Astrocyte (in vitro differentiated cells and primary cell): ENCODE measurements at regions not wholly inside any gene's neighbourhood (a gene's known extent, or its start where the extent isn't known, plus 50 kb on each side); places are given as distances from the start of the nearest gene placed in this dataset.

ENCODE experiments used
- DNase-seq: peaks from one replicate; pipeline ENCODE4 v3.0.0-alpha.2; 2010; ENCODE audit warnings: low read depth
- FAIRE-seq: peaks from 2 replicates; lab custom pipeline; 2011; peaks lifted over from hg19 to GRCh38; lab: Jason Lieb, UNC
- H2AFZ ChIP-seq: 2 replicates; pipeline ENCODE4 v1.6.0; 2012; ENCODE audit warnings: low read depth, low read length, inconsistent platforms
- H3K27ac ChIP-seq: 2 replicates; pipeline ENCODE4 v1.5.1; 2011; ENCODE audit warnings: low read depth, low read length, inconsistent platforms
- H3K27me3 ChIP-seq: 2 replicates; pipeline ENCODE4 v1.6.0; 2011; ENCODE audit warnings: low read length, inconsistent platforms; ENCODE audit not compliant: insufficient read depth
- H3K36me3 ChIP-seq: 2 replicates; pipeline ENCODE4 v1.5.1; 2011; ENCODE audit warnings: low read length, inconsistent platforms; ENCODE audit not compliant: insufficient read depth
- H3K4me1 ChIP-seq: 2 replicates; pipeline ENCODE4 v1.5.1; 2011; ENCODE audit warnings: low read length, inconsistent platforms; ENCODE audit not compliant: insufficient read depth
- H3K4me2 ChIP-seq: 2 replicates; pipeline ENCODE4 v1.6.0; 2012; ENCODE audit warnings: low read length, inconsistent platforms
- H3K4me3 ChIP-seq: 2 replicates; pipeline ENCODE4 v1.5.1; 2011; ENCODE audit warnings: low read depth, mild to moderate bottlenecking, low read length, inconsistent platforms; ENCODE audit not compliant: insufficient read depth
- H3K79me2 ChIP-seq: 2 replicates; pipeline ENCODE4 v1.6.0; 2012; ENCODE audit warnings: mild to moderate bottlenecking, low read length, inconsistent platforms; ENCODE audit not compliant: insufficient read depth
- H3K9ac ChIP-seq: 2 replicates; pipeline ENCODE4 v1.6.0; 2012; ENCODE audit warnings: mild to moderate bottlenecking, low read length, inconsistent platforms
- H3K9me3 ChIP-seq: 2 replicates; pipeline ENCODE4 v1.5.1; 2012; ENCODE audit warnings: low read depth, mild to moderate bottlenecking, low read length, inconsistent platforms; ENCODE audit not compliant: insufficient read depth
- H4K20me1 ChIP-seq: 2 replicates; pipeline ENCODE4 v1.6.0; 2012; ENCODE audit warnings: low read length, inconsistent platforms; ENCODE audit not compliant: insufficient read depth
- H3K27ac Mint-ChIP-seq: one replicate; pipeline ENCODE4 v1.8.0; 2021; ENCODE audit warnings: mild to moderate bottlenecking, mixed read lengths; ENCODE audit not compliant: unreplicated experiment
- H3K27me3 Mint-ChIP-seq: one replicate; pipeline ENCODE4 v1.8.0; 2021; ENCODE audit warnings: low read depth, mixed read lengths; ENCODE audit not compliant: unreplicated experiment
- H3K36me3 Mint-ChIP-seq: one replicate; pipeline ENCODE4 v1.8.0; 2021; ENCODE audit warnings: low read depth, mixed read lengths; ENCODE audit not compliant: unreplicated experiment
- H3K4me1 Mint-ChIP-seq: one replicate; pipeline ENCODE4 v1.8.0; 2021; ENCODE audit warnings: low read depth, mixed read lengths; ENCODE audit not compliant: unreplicated experiment
- H3K4me3 Mint-ChIP-seq: one replicate; pipeline ENCODE4 v1.8.0; 2021; ENCODE audit warnings: mild to moderate bottlenecking, moderate library complexity, mixed read lengths; ENCODE audit not compliant: unreplicated experiment
- H3K9me3 Mint-ChIP-seq: one replicate; pipeline ENCODE4 v1.8.0; 2021; ENCODE audit warnings: mild to moderate bottlenecking, mixed read lengths; ENCODE audit not compliant: unreplicated experiment
- CTCF ChIP-seq: IDR thresholded peaks from 2 replicates; pipeline ENCODE4 v1.5.1; 2011; ENCODE audit warnings: low read depth, mild to moderate bottlenecking, inconsistent platforms, low read length, moderate library complexity; ENCODE audit not compliant: insufficient read depth
- EZH2 ChIP-seq: IDR thresholded peaks from 2 replicates; pipeline ENCODE4 v1.6.1; 2012; ENCODE audit warnings: mild to moderate bottlenecking, low read length, inconsistent platforms; ENCODE audit not compliant: insufficient read depth

- Mint-ChIP-seq H3K27me3 (peaks cover 2% of the 10 kb centered on the region), H3K9me3 (peaks cover 13% of the 10 kb centered on the region), H3K36me3 (peaks cover 3% of the 10 kb centered on the region), H3K27ac (no peak overlapping the region), H3K4me1 (no peaks in the 10 kb centered on the region), H3K4me3 (no peak overlapping the region)
- Histone ChIP-seq H3K9ac (no peak overlapping the region), H4K20me1 (no peaks in the 10 kb centered on the region), H3K9me3 (no peaks in the 10 kb centered on the region), H3K27me3 (no peaks in the 10 kb centered on the region), H3K4me1 (peaks cover 7% of the 10 kb centered on the region), H3K79me2 (no peaks in the 10 kb centered on the region), H3K36me3 (no peaks in the 10 kb centered on the region), H2AFZ (peak overlapping the region; percentile 10), H3K4me3 (no peak overlapping the region), H3K27ac (no peak overlapping the region), H3K4me2 (no peak overlapping the region)
- DNase-seq (no peak), FAIRE-seq (no peak)
- TF ChIP-seq CTCF: no peak
- no peak for TF ChIP-seq EZH2
These were observed 137.0 kb upstream of the NCKAP5 start for GRCh38 chr2:133705287-133705686.

DNA sequence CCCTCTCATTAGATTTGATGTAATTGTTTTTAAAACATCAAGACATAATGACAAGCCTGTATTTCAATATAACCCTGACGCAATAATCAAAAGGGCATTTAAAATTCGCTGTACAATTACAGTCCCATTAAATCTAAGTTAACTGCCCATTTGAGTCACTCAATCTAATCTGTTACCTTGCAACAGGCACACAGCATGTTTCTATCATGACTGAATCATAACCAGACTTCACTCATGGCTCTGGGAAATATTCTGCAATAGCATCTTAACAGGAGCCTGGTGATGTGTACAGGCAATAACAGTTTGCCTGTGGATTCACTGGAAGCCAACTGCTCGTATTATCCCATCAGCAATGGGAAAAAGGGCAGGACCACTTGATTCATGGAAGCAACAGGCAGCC is 142.3 kb upstream of the NCKAP5 start:
- Mint-ChIP-seq H3K36me3 (peaks cover 3% of the 10 kb centered on the region), H3K4me3 (no peak overlapping the region), H3K27ac (no peak overlapping the region), H3K27me3 (peaks cover 2% of the 10 kb centered on the region), H3K4me1 (peaks cover 18% of the 10 kb centered on the region), H3K9me3 (peaks cover 5% of the 10 kb centered on the region)
- no peaks in the 10 kb centered on the region for H3K36me3 ChIP-seq
- TF ChIP-seq EZH2 (no peak), CTCF (no peak)
- no peak overlapping the region for H3K27ac ChIP-seq
- peaks cover under 1% of the 10 kb centered on the region for H3K4me1 ChIP-seq
- H3K9ac ChIP-seq: no peak overlapping the region
- H3K27me3 ChIP-seq: no peaks in the 10 kb centered on the region
- no peaks in the 10 kb centered on the region for H3K9me3 ChIP-seq
- H3K4me2 ChIP-seq: no peak overlapping the region
- DNase-seq (no peak), FAIRE-seq (no peak)
- no peak overlapping the region for H3K4me3 ChIP-seq
- H3K79me2 ChIP-seq: no peaks in the 10 kb centered on the region
- H2AFZ ChIP-seq: no peak overlapping the region
- no peaks in the 10 kb centered on the region for H4K20me1 ChIP-seq

DNA sequence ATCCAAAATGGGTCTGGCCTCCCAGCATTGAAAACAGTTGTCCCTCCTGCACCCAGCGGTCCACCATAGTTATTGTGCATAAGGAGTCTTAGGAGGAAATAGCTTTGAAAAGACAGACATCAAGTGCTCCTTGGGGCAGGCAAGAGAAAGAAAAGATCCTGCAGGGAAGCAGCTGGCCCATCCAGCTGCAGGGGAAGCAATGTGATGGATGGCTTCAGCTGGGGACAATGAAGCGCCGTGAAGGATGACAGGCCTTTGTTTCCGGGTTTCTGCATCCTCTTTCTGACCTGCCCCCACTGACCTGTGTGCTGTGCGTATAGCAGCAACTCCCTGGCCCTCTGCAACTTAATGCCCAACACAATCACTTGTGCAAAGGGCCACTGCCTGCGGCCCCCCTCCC is 142.9 kb upstream of the NCKAP5 start:
- Histone ChIP-seq H3K27me3 (no peaks in the 10 kb centered on the region), H3K9me3 (no peaks in the 10 kb centered on the region), H3K36me3 (no peaks in the 10 kb centered on the region), H3K4me3 (no peak overlapping the region), H3K79me2 (no peaks in the 10 kb centered on the region), H2AFZ (no peak overlapping the region), H3K27ac (no peak overlapping the region), H3K9ac (no peak overlapping the region), H3K4me1 (no peaks in the 10 kb centered on the region), H3K4me2 (no peak overlapping the region), H4K20me1 (no peaks in the 10 kb centered on the region)
- H3K27me3 Mint-ChIP-seq: peaks cover 2% of the 10 kb centered on the region
- H3K4me1 Mint-ChIP-seq: peaks cover 18% of the 10 kb centered on the region
- H3K9me3 Mint-ChIP-seq: peaks cover 5% of the 10 kb centered on the region
- no peak for DNase-seq
- no peak for FAIRE-seq
- H3K4me3 Mint-ChIP-seq: no peak overlapping the region
- peaks cover 3% of the 10 kb centered on the region for H3K36me3 Mint-ChIP-seq
- no peak for TF ChIP-seq CTCF
- TF ChIP-seq EZH2: no peak
- H3K27ac Mint-ChIP-seq: no peak overlapping the region
